NOMO-1 (cell line): ENCODE measurements at regions not wholly inside any gene's neighbourhood (a gene's known extent, or its start where the extent isn't known, plus 50 kb on each side); places are given as distances from the start of the nearest gene placed in this dataset.
A peak's percentile ranks its signal among the peaks of the same experiment; 100 is the strongest.
"Not testable (repeated sequence)": the region's sequence is repeated elsewhere in the genome, so short reads cannot be mapped to it uniquely, and the experiment has no call there.

Experiments used
- DNase-seq, 2 experiments: peaks; one replicate each; lab custom pipeline; 2025; ENCODE audit not compliant: unreplicated experiment in 2 of 2; lab: John Stamatoyannopoulos, UW

- DNase-seq, result not testable (repeated sequence)
Observed at GRCh38 chr3:104043001-104043543, 1323.6 kb upstream of the ALCAM start.

DNA sequence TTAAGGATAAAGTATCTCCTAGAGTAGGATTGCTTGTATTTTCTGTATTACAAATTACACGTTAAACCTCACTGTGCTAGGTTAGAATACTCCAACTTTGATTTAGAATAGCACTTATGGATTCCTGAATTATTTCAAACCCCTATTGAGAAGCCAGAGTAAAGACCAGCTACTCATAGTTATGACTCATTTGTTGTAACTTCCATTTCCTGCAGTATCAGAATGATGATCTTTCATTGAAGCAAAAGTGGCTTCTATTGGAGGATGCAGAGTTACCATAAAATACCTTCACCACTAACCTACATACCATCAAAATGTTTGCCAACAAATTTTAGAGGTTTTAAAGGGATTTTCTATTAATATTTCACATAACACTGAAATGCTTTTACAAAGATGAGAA lies 1322.7 kb upstream of the ALCAM start:
- DNase-seq, result no peak

DNA sequence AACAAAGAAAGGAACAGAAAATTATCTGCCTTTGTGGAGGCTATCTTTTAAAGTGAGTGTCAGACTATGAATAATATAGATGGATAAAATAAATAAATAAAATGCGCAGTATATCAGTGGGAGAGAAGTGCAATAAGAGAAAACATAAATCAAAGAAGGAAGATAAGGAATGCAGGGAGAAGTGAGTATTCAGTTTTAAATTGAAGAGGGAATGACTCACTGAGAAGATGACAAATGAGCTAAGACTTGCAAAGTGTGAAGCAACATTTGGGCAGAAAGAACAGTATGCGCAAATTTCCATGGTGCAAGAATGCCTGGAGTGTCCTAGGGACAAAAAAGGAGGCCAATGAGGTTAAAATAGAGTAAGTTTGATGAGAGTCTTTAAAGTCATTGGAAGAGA lies 1300.1 kb upstream of the ALCAM start:
- peak; percentile 28 to 53 for DNase-seq

GRCh38 chr3:104069114-104069513 lies 1297.6 kb upstream of the ALCAM start:
- no peak for DNase-seq

- no peak for DNase-seq
Observed at GRCh38 chr3:104070906-104071305, 1295.8 kb upstream of the ALCAM start.

DNA sequence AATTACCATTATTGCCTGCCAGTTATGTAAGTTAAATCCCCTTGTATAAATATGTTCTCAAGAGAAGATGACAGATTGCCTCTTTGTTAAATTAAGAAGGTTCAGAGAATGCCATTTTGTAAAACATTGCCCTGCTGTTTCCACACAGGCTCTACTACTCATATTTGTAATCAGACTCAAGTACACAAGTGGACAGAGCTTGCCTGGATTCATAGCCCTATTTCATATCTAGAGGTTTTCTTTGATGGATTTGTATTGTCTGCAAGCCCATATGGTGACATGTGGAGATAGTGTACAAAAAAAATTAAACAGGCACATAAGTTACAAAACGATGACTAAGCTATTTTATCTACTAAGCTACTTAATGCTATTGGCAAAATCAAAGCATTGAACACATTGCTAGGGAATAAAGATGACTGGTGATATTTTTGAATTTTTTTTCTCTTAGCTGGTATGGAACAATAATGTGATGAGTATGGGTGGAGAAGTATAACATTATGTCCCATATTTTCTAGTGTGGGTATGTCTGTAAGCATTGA lies 1286.6 kb upstream of the ALCAM start:
- no peak for DNase-seq

DNA sequence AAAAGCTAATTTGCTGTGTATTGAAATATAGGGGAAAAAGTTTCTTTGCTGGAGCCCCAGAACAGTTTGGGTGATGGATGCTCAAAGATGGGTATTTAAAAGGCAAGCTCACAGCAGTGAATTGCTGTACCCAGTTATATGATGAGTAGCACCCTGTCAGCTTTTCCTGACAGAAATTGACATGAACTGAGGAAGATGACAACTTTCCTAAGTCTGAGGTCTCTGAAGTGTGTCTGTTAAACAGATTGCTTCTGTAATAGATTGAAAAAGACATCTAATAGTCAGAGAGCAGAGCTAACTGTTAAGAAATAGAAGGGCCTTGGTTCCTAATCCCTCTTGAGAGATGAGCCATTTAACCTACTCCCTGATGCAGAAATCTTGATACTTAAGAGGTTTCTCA lies 1278.0 kb upstream of the ALCAM start:
- DNase-seq, result no peak

DNA sequence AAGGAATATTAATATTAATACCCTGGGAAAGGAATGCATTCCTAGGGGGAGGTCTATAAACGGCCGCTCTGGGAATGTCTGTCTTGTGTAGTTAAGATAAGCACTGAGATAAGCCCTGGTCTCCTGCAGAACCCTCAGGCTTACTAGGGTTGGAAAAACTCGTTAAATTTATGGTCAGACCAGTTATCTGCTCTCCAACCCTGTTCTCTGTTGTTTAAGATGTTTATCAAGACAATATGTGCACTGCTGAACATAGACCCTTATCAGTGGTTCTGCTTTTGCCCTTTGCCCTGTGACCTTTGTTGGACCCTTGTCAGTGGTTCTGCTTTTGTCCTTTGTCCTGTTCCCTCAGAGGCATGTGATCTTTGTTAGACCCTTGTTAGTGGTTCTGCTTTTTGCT lies 1276.7 kb upstream of the ALCAM start:
- not testable (repeated sequence) for DNase-seq

- DNase-seq, result peak in 1 of 2 experiments; percentile 5
Observed at GRCh38 chr3:104101736-104102135, 1265.0 kb upstream of the ALCAM start.

- DNase-seq, result peak; percentile 19 to 66
Observed at GRCh38 chr3:104102386-104102785, 1264.3 kb upstream of the ALCAM start.

GRCh38 chr3:104106276-104106675 lies 1260.4 kb upstream of the ALCAM start:
- no peak for DNase-seq

DNA sequence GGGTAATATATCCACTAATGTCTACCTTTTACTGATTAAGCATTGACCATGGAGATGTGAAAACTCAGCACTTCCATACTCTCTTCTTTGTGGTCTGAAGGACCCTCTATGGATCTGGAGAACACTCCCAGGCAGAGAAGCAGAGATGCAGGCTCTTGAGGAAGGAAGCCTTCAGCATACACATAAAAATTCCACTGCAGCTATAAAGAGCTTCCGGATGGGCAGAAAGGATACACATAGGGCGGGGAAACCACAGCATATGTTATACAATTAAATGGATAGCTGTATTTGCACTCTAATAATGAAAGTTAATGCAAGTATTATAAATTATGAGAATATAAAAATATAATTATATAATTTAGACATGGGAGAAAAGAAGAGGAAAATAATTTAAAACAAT lies 1258.2 kb upstream of the ALCAM start:
- no peak for DNase-seq

DNA sequence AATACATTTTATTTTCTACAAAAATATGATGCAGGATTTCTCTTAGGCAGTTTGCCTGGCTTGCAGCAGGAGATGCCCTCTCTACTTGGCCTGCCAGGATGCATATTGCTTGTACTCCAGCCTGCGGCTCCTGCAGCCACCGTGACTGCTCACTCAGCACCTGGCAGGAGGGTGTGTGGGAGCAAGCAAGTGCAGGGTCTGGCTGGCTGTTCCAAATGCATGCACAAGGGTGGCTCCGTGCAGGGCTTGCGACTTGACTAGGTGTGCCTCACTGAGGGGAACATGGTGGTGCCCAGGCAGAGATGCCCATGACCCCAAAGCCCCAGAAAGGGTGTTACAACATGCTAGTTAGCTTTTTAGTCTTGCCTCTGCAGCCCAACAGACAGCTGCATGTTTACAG lies 1240.2 kb upstream of the ALCAM start:
- no peak for DNase-seq

DNA sequence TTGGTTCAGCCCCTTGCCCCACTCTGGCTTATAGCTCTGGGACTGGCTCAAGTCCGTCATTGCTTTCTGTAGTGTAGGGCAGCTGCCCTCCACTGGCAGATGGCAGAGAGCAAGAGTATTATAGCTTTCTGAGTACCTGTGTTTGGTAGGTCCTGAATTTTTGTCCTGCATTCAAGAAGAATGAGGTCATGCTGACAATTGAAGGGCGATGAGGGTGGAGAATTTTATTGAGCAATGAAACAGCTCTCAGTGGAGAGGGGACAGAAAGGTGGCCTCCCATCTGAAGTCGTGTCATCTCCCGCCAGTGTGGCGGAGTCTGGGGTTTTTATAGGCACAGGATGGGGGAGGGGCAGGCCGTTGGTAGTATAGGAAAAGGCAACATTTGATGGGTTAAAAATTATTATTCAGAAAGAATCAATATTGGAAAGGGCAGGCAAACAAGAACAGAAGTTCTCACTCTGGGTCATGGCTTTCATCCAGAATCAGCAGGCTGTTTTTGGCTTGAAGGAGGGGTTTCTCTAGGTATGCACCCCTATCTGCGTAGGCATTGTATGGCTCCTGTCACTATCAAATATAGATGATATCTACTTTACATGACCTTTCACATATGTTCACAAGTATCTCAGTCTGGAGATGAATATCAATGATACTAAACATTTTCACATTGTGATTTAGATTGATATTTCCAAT lies 1239.7 kb upstream of the ALCAM start:
- no peak for DNase-seq

- DNase-seq, result no peak
Observed at GRCh38 chr3:104127830-104128229, 1238.9 kb upstream of the ALCAM start.

DNA sequence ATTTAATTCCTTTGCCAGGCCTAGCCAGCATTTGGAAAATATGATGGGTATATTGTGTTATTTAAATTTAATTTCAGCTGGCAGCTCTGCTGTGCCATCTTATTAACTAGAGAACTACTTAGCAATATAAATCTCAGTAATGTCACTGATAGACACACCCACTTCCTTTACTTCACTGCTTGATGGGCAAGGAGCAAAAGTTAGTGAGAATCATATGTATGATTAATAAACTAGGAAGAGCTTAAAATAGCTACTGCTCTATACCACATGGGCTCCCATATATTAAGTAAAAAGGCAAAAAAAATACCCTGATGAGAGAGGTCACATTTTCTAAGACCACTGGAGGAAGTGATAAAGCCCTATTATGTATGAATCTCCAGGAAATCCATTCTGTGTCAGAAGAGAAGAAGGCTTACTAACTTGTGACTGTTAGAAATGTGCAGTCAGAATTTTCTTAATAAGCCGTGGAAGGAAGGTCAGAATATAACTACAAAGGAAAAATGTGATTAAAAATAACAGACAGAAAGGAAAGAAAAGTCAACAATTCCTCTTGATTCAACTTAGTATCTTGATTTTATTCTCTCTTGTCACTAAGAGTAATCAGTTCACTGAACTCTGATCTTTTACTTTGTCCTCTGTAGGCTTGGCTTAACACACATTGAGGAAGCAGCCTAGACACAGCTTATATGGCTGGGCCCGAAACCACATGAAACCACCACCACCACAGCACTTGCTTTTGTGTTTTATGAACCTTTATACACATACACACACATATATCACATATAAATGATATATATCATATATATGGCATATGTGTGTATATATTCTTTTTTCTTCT lies 1233.9 kb upstream of the ALCAM start:
- no peak for DNase-seq

DNA sequence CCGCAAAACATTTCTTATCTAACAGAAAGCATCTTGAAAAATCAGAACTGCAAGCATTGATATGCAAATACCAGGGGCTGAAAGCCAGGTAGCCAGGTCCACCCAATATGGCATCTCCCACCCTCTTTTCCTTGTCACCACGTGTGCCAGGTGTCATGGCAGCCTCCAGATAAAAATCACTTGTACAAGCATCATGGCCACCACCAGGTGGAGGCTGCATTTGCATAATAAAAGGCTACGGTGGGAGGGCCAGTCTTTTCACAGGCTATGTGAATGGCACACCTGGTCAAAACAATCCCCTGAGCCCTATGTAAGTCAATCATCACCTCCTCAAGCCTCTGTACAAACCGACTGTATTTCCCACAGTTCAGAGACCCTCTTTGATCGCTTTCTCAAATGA lies 1233.1 kb upstream of the ALCAM start:
- no peak for DNase-seq

DNA sequence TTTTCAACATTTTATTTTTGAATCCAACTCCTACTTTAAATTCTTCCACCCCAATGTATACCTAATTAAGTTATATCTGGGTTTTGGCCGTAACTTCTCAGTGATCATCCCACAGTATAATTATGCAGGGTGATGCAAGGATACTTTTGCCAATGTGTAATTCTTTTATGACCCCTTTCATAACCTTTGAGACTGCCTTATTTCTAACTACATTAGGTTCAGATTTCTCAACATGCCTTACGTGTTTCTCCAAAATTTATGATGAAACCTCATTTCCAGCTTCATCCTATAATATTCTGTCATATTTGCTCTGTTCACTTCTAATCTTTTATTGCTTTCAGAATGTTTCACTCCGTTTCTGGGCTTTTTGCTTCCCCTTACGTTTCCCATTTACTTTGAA lies 1229.6 kb upstream of the ALCAM start:
- peak; percentile 58 to 91 for DNase-seq

DNA sequence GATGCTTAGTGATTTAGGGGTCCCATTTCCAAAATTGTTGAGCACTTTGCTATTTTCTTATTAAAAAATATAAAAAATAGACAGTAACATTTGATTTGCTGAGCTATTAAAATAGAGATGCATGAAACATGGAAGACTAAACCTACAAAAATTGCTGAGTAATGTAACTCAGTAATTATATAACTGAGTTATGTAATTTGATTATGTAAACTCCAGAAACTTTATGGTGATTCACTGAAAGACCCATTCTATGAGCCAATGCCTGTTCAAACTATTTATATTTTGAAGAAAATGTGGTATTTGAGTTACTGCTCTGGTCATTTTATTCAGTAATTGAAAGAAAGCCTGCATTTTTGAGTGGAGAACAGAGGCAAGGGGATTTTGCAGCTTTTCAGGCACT lies 1221.5 kb upstream of the ALCAM start:
- DNase-seq, result peak; percentile 21 to 58

DNA sequence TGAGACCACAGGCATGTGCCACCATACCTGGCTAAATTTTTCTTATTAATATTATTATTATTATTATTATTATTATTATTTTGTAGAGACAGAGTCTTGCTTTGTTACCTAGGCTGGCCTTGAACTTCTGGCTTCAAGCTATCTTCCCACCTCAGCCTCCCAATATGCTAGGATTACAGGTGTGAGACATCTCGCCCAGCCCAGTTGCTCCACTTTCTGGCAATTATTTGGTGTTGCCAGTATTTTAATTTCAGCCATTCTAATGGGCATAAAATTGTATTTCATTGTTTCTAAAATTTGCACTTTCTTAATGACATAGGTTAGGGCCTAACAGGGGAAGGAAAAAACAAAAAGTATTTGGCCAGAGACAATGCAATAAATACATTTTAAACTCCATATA lies 1217.6 kb upstream of the ALCAM start:
- DNase-seq, result no peak

- DNase-seq, result no peak
Observed at GRCh38 chr3:104150724-104151123, 1216.0 kb upstream of the ALCAM start.

- DNase-seq, result no peak
Observed at GRCh38 chr3:104154896-104155295, 1211.8 kb upstream of the ALCAM start.
